ENCODE measurements at regions not wholly inside any gene's neighbourhood (a gene's known extent, or its start where the extent isn't known, plus 50 kb on each side); places are given as distances from the start of the nearest gene placed in this dataset.

- TF ChIP-seq CTCF (IDR thresholded peaks at IDR 0.05; ENCODE audit: poor library complexity), result no peak
- TF ChIP-seq EZH2 (IDR thresholded peaks at IDR 0.05; ENCODE audit: borderline replicate concordance), result no peak
- no peak for TF ChIP-seq EZH2phosphoT487 (IDR thresholded peaks at IDR 0.05; ENCODE audit: low read depth, severe bottlenecking, unreplicated experiment)
Measured at GRCh38 chr13:100837631-100838030, 163.0 kb upstream of the TMTC4 start.

All from hepatocyte (in vitro differentiated cells).